G401 (cell line): ENCODE measurements at regions not wholly inside any gene's neighbourhood (a gene's known extent, or its start where the extent isn't known, plus 50 kb on each side); places are given as distances from the start of the nearest gene placed in this dataset.

Experiments
- DNase-seq: peaks from one replicate; pipeline ENCODE4 v3.0.0-alpha.2; 2015; ENCODE audit warnings: low spot score
- in situ Hi-C: cut with HindIII; loops from 2 replicates; pipeline ENCODE4 v1.10.0; 2016; ENCODE audit warnings: low sequenced_read_pairs, mixed read lengths

GRCh38 chr5:1681955-1682354 is 117.7 kb downstream of the MRPL36 start:
- in situ Hi-C loops = no loop called here
- DNase-seq = no peak

GRCh38 chr5:1673042-1673677 is 126.5 kb downstream of the MRPL36 start:
- in situ Hi-C loops = no loop called here
- DNase-seq = no peak

- DNase-seq = no peak
- in situ Hi-C loops = no loop called here
Observed at GRCh38 chr5:1672396-1672795, 127.2 kb downstream of the MRPL36 start.

- no peak for DNase-seq
- in situ Hi-C loops = no loop called here
Observed at GRCh38 chr5:1671351-1671750, 128.3 kb downstream of the MRPL36 start.

GRCh38 chr5:1670351-1670750 is 129.3 kb downstream of the MRPL36 start:
- in situ Hi-C loops = no loop called here
- no peak for DNase-seq

- no peak for DNase-seq
- in situ Hi-C loops = no loop called here
Observed at GRCh38 chr5:1669276-1670155, 130.1 kb downstream of the MRPL36 start.

GRCh38 chr5:1668141-1668721 is 131.4 kb downstream of the MRPL36 start:
- no peak for DNase-seq
- in situ Hi-C loops = no loop called here

GRCh38 chr5:1667648-1668140 is 131.9 kb downstream of the MRPL36 start:
- in situ Hi-C loops = no loop called here
- no peak for DNase-seq

- in situ Hi-C loops = no loop called here
- no peak for DNase-seq
Observed at GRCh38 chr5:1666812-1667588, 132.6 kb downstream of the MRPL36 start.

- DNase-seq = no peak
- in situ Hi-C loops = no loop called here
Observed at GRCh38 chr5:1666221-1666620, 133.4 kb downstream of the MRPL36 start.

GRCh38 chr5:1665803-1666202 is 133.8 kb downstream of the MRPL36 start:
- DNase-seq = no peak
- in situ Hi-C loops = no loop called here

- no peak for DNase-seq
- in situ Hi-C loops = no loop called here
Observed at GRCh38 chr5:1665231-1665630, 134.4 kb downstream of the MRPL36 start.

GRCh38 chr5:1663186-1663585 is 136.5 kb downstream of the MRPL36 start:
- in situ Hi-C loops = no loop called here
- DNase-seq = no peak

GRCh38 chr5:1662559-1663085 is 137.0 kb downstream of the MRPL36 start:
- in situ Hi-C loops = no loop called here
- no peak for DNase-seq

- in situ Hi-C loops = no loop called here
Observed at GRCh38 chr5:1661831-1662558, 137.6 kb downstream of the MRPL36 start.

GRCh38 chr5:1661311-1661710 is 137.6 kb upstream of the LPCAT1 start:
- DNase-seq = no peak
- in situ Hi-C loops = no loop called here

More at GRCh38 chr5:1661831-1662558, 137.6 kb downstream of the MRPL36 start:
- no peak for DNase-seq

GRCh38 chr5:1660511-1660910 is 136.8 kb upstream of the LPCAT1 start:
- no peak for DNase-seq
- in situ Hi-C loops = no loop called here

- in situ Hi-C loops = no loop called here
- DNase-seq = no peak
Observed at GRCh38 chr5:1660001-1660400, 136.2 kb upstream of the LPCAT1 start.
